ENCODE measurements at regions not wholly inside any gene's neighbourhood (a gene's known extent, or its start where the extent isn't known, plus 50 kb on each side); places are given as distances from the start of the nearest gene placed in this dataset.

DNA sequence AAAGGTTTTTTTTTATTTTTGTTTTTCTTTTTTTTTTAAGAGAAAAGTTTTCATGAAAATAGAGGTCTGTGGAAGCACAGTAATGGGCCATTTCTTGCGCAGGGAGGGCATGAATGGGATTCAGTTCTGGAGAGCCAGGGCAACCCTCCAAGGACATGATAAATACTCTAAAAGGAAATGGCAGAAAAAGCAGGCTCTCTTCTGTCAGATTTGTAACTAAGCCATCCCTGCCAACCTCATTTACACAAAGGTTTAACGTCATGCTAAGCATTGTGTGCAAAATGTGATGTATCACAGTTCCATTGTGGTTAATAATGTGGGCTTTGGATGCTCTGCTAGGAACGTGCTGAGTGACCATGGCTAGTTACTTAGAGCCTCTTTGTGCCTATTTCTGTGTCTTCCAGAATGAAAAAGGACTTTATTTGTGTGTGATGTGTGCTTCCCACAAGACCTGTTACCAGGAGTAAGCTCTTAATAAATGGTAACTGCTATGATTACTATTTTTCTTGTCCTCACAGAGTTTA, 1095.9 kb upstream of the SORCS1 start:
- ChIA-PET POLR2A (no interaction called here), CTCF (interaction anchor here (0.6 kb wide), 1 partner anchor 17 kb away, joined by 4 read pairs; no protein-coding TSS in a partner anchor)
- H3K4me3 ChIP-seq (ENCODE audit: low read depth, low read length) = no peak overlapping the region
- H3K27ac ChIP-seq (ENCODE audit: extremely low read depth, low read depth, low read length) = no peak overlapping the region
- H3K36me3 ChIP-seq (ENCODE audit: control insufficient read depth in 2 of 2, insufficient read depth in 1 of 2, low read length in 2 of 2) = no peaks in the 10 kb centered on the region
- TF ChIP-seq ZNF10 (tag by site-specific recombination; IDR thresholded peaks at IDR 0.05) (no peak), WT1 (tag by site-specific recombination; IDR thresholded peaks at IDR 0.05) (no peak), ZNF426 (tag by site-specific recombination; IDR thresholded peaks at IDR 0.05) (no peak), ZXDB (tag by site-specific recombination; IDR thresholded peaks at IDR 0.05) (no peak), ZNF837 (tag by site-specific recombination; IDR thresholded peaks at IDR 0.05) (no peak), ZNF133 (tag by site-specific recombination; IDR thresholded peaks at IDR 0.05) (no peak), ZNF777 (tag by site-specific recombination; IDR thresholded peaks at IDR 0.05; ENCODE audit: borderline replicate concordance) (no peak)
- TF ChIP-seq, protein P1, sequence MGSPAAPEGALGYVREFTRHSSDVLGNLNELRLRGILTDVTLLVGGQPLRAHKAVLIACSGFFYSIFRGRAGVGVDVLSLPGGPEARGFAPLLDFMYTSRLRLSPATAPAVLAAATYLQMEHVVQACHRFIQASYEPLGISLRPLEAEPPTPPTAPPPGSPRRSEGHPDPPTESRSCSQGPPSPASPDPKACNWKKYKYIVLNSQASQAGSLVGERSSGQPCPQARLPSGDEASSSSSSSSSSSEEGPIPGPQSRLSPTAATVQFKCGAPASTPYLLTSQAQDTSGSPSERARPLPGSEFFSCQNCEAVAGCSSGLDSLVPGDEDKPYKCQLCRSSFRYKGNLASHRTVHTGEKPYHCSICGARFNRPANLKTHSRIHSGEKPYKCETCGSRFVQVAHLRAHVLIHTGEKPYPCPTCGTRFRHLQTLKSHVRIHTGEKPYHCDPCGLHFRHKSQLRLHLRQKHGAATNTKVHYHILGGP (tag by site-specific recombination; IDR thresholded peaks at IDR 0.05) = no peak
- TF ChIP-seq, protein P2, sequence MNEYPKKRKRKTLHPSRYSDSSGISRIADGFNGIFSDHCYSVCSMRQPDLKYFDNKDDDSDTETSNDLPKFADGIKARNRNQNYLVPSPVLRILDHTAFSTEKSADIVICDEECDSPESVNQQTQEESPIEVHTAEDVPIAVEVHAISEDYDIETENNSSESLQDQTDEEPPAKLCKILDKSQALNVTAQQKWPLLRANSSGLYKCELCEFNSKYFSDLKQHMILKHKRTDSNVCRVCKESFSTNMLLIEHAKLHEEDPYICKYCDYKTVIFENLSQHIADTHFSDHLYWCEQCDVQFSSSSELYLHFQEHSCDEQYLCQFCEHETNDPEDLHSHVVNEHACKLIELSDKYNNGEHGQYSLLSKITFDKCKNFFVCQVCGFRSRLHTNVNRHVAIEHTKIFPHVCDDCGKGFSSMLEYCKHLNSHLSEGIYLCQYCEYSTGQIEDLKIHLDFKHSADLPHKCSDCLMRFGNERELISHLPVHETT (tag by site-specific recombination; IDR thresholded peaks at IDR 0.05) = no peak
- TF ChIP-seq, protein P3, sequence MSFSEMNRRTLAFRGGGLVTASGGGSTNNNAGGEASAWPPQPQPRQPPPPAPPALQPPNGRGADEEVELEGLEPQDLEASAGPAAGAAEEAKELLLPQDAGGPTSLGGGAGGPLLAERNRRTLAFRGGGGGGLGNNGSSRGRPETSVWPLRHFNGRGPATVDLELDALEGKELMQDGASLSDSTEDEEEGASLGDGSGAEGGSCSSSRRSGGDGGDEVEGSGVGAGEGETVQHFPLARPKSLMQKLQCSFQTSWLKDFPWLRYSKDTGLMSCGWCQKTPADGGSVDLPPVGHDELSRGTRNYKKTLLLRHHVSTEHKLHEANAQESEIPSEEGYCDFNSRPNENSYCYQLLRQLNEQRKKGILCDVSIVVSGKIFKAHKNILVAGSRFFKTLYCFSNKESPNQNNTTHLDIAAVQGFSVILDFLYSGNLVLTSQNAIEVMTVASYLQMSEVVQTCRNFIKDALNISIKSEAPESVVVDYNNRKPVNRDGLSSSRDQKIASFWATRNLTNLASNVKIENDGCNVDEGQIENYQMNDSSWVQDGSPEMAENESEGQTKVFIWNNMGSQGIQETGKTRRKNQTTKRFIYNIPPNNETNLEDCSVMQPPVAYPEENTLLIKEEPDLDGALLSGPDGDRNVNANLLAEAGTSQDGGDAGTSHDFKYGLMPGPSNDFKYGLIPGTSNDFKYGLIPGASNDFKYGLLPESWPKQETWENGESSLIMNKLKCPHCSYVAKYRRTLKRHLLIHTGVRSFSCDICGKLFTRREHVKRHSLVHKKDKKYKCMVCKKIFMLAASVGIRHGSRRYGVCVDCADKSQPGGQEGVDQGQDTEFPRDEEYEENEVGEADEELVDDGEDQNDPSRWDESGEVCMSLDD (tag by site-specific recombination; IDR thresholded peaks at IDR 0.05) = no peak
- TF ChIP-seq, protein P4, sequence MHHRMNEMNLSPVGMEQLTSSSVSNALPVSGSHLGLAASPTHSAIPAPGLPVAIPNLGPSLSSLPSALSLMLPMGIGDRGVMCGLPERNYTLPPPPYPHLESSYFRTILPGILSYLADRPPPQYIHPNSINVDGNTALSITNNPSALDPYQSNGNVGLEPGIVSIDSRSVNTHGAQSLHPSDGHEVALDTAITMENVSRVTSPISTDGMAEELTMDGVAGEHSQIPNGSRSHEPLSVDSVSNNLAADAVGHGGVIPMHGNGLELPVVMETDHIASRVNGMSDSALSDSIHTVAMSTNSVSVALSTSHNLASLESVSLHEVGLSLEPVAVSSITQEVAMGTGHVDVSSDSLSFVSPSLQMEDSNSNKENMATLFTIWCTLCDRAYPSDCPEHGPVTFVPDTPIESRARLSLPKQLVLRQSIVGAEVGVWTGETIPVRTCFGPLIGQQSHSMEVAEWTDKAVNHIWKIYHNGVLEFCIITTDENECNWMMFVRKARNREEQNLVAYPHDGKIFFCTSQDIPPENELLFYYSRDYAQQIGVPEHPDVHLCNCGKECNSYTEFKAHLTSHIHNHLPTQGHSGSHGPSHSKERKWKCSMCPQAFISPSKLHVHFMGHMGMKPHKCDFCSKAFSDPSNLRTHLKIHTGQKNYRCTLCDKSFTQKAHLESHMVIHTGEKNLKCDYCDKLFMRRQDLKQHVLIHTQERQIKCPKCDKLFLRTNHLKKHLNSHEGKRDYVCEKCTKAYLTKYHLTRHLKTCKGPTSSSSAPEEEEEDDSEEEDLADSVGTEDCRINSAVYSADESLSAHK (tag by site-specific recombination; IDR thresholded peaks at IDR 0.05) = no peak
- TF ChIP-seq, protein P5, sequence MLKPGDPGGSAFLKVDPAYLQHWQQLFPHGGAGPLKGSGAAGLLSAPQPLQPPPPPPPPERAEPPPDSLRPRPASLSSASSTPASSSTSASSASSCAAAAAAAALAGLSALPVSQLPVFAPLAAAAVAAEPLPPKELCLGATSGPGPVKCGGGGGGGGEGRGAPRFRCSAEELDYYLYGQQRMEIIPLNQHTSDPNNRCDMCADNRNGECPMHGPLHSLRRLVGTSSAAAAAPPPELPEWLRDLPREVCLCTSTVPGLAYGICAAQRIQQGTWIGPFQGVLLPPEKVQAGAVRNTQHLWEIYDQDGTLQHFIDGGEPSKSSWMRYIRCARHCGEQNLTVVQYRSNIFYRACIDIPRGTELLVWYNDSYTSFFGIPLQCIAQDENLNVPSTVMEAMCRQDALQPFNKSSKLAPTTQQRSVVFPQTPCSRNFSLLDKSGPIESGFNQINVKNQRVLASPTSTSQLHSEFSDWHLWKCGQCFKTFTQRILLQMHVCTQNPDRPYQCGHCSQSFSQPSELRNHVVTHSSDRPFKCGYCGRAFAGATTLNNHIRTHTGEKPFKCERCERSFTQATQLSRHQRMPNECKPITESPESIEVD (tag by site-specific recombination; IDR thresholded peaks at IDR 0.05) = no peak
- no peaks in the 10 kb centered on the region for H3K4me1 ChIP-seq (ENCODE audit: control insufficient read depth, insufficient read depth, low read length)
- H3K9me3 ChIP-seq (ENCODE audit: control insufficient read depth, insufficient read depth, low read depth, low read length) = no peaks in the 10 kb centered on the region

DNA sequence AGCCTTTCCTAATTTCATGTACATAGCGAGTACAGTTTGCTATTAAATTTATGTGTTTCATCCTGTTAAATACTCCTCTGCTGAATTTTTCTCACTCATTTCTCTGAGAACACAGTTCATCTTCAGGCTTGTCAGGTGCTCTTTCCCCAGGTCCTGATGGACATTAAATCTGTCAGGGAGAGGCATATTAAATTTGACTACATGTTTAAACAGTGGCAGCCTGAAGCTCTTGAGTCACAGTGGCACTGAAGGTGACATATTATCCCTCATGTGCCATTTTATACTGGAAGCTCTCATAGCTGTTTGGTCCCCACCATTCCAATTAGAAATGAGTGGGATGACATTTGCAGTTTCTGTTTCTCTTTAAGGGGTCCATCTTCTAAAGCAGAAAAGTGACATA, 1089.6 kb upstream of the SORCS1 start:
- Histone ChIP-seq H3K27ac (ENCODE audit: extremely low read depth, low read depth, low read length) (no peak overlapping the region), H3K4me1 (ENCODE audit: control insufficient read depth, insufficient read depth, low read length) (no peaks in the 10 kb centered on the region), H3K36me3 (ENCODE audit: control insufficient read depth in 2 of 2, insufficient read depth in 1 of 2, low read length in 2 of 2) (no peaks in the 10 kb centered on the region), H3K9me3 (ENCODE audit: control insufficient read depth, insufficient read depth, low read depth, low read length) (no peaks in the 10 kb centered on the region), H3K4me3 (ENCODE audit: low read depth, low read length) (no peak overlapping the region)
- ChIA-PET POLR2A (no interaction called here), CTCF (no interaction called here)
- TF ChIP-seq ZBTB17 (tag by site-specific recombination; IDR thresholded peaks at IDR 0.05) (no peak), ZNF239 (tag by site-specific recombination; IDR thresholded peaks at IDR 0.05) (no peak), ZNF2 (tag by site-specific recombination; IDR thresholded peaks at IDR 0.05) (no peak), HOXA7 (CRISPR knock-in tag; IDR thresholded peaks at IDR 0.05; ENCODE audit: borderline replicate concordance) (no peak), BCL11A (tag by site-specific recombination; IDR thresholded peaks at IDR 0.05; ENCODE audit: low read depth) (no peak), ZNF624 (tag by site-specific recombination; IDR thresholded peaks at IDR 0.05) (no peak), ZNF664 (tag by site-specific recombination; IDR thresholded peaks at IDR 0.05) (no peak)
- TF ChIP-seq, protein P6, sequence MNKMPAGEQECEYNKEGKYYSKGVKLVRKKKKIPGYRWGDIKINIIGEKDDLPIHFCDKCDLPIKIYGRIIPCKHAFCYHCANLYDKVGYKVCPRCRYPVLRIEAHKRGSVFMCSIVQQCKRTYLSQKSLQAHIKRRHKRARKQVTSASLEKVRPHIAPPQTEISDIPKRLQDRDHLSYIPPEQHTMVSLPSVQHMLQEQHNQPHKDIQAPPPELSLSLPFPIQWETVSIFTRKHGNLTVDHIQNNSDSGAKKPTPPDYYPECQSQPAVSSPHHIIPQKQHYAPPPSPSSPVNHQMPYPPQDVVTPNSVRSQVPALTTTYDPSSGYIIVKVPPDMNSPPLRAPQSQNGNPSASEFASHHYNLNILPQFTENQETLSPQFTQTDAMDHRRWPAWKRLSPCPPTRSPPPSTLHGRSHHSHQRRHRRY (tag by site-specific recombination; IDR thresholded peaks at IDR 0.05) = no peak
- TF ChIP-seq, protein P4 (tag by site-specific recombination; IDR thresholded peaks at IDR 0.05) = no peak
